ENCODE measurements at regions not wholly inside any gene's neighbourhood (a gene's known extent, or its start where the extent isn't known, plus 50 kb on each side); places are given as distances from the start of the nearest gene placed in this dataset.
"Not testable (repeated sequence)": the region's sequence is repeated elsewhere in the genome, so short reads cannot be mapped to it uniquely, and the experiment has no call there.

DNA sequence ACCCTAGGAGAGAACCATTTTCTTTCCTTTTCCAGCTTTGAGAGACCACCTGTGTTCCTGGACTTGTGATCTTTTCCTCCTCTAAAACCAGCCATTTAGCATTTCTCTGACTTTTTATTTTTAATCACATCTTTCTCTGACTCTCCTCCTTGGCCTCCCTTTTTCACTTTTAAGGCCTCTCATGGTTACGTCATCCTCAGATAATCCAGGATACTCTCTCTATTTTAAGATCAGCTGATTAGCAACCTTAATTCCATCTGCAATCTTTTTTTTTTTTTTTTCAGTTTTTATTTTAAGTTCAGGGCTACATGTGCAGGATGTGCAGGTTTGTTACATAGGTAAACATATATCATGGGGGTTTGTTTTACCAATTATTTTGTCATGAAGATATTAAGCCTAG lies 54.0 kb downstream of the RFPL4B start:
- DNase-seq (ENCODE audit: low read depth) = no peak

DNA sequence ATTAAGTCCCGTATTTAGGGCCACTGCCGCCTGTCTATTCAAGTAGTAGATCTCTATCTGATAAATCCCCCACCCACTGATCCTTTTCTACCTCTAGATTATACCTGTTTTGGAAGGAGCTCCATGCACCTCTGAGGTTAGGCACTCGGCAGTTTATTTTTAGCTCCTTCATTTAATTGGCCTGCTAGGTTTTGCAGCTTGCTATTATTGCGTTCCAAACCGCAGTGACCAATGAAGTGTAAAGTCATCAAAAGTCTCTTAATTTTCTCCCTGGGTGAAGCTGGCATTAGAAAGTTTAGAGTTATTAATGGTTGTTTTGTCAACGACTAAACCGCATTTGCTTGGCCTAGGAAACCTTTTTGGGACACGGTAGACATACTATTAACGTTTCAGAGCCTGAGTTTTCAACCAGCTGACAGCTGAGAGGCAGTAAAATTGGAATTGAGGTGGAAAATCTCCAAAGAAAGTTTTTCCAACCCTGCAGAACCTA lies 60.0 kb downstream of the RFPL4B start:
- DNase-seq (ENCODE audit: low read depth) = no peak

- no peak for DNase-seq (ENCODE audit: low read depth)
These were observed 61.4 kb downstream of the RFPL4B start for GRCh38 chr6:112408522-112408921.

DNA sequence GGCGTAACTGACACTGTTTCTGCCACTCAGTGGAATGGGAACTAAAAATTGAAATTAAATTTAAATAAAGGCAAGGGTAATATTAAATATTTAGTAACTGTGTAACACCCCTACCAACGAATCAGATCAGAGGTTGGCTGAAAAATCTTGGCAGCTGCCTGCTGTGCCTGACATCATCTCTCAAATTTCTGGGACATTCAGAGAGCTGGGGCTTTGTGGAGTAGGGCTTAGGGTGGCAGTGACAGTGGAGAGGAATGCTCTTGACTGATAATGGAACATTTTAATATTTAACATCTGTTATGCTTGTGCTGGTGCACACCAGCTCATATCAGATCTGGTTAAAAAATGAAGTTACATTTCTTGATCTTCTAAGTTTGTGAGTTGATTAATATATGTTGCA lies 62.2 kb downstream of the RFPL4B start:
- DNase-seq (ENCODE audit: low read depth) = no peak

DNA sequence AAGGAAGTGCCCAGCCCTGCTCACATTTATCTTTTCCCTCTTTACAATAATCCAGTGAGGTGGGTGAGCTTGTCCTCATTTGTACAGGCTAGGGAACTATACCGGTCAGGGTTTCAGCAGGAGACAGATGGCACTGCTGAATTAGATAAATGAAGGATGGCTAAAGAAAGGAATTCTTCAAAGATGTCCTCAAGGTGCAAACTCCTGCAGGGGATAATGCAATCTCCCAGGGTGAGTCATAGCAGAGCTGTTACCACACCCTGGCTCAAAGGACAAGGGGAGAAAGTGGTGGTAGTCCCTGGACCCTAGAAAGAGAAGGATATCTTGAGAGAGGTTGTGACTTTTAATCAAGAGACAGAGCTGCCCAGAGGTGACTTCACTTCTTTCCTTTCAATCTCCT lies 66.7 kb downstream of the RFPL4B start:
- no peak for DNase-seq (ENCODE audit: low read depth)

GRCh38 chr6:112415366-112415765 lies 68.2 kb downstream of the RFPL4B start:
- no peak for DNase-seq (ENCODE audit: low read depth)

DNA sequence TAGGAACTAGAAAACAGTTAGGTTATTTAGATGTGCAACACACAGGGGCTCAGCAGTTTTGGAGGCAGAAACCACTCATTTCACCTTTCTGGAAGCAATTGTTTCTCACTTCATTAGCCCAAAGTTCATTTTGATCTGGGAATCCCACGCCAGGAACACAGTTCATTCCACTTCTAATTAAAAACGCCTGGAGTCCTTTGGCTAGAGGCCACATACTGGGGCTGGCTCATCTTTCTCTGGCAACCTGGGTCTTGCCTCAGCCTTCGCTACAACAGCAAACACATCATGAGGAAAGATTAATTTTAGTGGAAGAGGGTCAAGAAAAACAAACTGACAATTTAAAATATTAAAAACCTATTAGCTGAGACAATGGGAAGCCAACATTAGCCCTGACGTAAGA lies 69.7 kb downstream of the RFPL4B start:
- DNase-seq (ENCODE audit: low read depth) = no peak

DNA sequence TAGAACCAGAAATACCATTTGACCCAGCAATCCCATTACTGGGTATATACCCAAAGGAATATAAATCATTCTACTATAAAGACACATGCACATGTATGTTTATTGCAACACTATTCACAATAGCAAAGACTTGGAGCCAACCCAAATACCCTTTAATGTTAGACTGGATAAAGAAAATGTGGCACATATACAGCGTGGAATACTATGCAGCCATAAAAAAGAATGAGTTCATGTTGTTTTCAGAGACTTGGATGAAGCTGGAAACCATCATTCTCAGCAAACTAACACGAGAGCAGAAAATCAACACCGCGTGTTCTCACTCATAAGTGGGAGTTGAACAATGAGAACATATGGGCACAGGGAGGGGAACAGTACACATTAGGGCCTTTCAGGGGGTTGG lies 79.9 kb downstream of the RFPL4B start:
- not testable (repeated sequence) for DNase-seq (ENCODE audit: low read depth)

DNA sequence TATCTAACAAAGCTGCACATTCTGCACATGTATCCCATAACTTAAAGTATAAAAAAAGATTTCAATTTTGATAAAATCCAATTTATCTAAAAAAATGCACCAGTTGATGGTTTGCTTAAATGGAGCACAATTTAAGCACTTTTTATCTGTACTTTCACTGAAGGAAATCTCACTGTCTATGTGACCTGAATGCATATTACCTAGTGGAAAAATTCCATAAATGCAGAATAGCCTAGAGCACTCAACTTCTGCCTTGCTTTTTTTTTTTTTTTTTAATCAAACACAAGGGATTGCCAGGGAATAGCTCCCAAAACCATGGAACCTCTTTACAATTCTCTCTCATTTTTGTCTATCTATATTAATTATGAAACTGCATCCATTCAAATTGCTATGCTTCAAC lies 80.4 kb downstream of the RFPL4B start:
- DNase-seq (ENCODE audit: low read depth) = no peak

DNA sequence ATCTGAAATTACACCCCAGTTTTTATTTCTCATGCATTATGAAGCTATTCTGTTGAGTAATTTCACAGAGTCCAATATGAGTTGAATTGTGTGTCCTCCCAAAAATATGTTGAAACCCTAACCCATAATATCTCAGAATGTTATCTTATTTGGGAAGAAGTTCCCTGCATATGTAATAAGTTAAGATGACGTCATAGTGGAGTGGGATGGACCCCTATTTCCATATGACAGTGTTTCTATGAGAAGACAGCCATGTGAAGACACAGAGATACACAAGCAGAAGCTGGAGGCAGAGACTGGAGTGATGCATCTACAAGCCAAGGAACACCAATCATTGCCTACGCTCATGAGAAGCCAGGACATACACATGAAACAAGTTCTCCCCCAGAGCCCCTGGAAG lies 81.3 kb downstream of the RFPL4B start:
- DNase-seq (ENCODE audit: low read depth) = no peak

GRCh38 chr6:112429226-112429625 lies 82.1 kb downstream of the RFPL4B start:
- no peak for DNase-seq (ENCODE audit: low read depth)

DNA sequence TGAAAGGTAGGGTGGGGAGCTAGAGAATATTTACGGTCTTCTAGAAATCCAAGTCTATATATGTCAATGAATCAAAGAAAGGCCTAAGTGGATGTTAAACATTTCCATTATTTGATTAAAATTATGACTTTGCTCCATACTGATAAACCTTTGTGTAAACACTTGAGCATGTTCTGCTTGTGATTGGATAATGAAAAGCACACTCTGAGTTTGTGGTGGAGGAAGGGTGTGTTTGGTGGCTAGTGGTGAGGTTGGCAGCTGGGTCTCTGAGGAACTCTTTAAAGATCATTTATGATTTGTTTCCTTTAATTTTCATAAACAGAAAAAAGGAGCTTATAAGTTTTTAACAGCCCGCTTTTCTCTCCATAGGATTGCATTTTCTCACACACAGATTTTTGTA lies 84.7 kb downstream of the RFPL4B start:
- no peak for DNase-seq (ENCODE audit: low read depth)

GRCh38 chr6:112432853-112433252 lies 85.7 kb downstream of the RFPL4B start:
- DNase-seq (ENCODE audit: low read depth) = no peak

DNA sequence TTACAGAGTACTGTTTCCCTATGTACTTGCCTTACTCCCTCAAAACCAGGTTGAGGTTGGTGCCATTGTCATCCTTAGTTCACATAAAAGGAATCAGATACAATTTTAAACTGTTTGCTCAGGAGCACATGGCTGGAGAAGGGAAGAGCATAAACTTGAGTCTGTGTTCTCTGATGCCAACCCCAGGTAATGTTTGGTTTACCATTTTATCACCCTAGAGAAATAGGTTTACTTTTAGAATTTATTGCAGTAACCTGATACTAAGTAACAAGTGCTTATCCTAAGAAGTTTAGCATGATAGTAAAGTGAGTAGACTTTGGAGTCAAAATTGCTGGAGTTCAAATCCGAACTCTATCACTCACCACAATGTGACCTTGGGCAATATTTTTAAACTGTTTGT lies 86.3 kb downstream of the RFPL4B start:
- DNase-seq (ENCODE audit: low read depth) = no peak

GRCh38 chr6:112434896-112435435 lies 87.8 kb downstream of the RFPL4B start:
- DNase-seq (ENCODE audit: low read depth) = no peak

GRCh38 chr6:112437058-112437457 lies 89.9 kb downstream of the RFPL4B start:
- no peak for DNase-seq (ENCODE audit: low read depth)

GRCh38 chr6:112439010-112439409 lies 91.9 kb downstream of the RFPL4B start:
- no peak for DNase-seq (ENCODE audit: low read depth)

DNA sequence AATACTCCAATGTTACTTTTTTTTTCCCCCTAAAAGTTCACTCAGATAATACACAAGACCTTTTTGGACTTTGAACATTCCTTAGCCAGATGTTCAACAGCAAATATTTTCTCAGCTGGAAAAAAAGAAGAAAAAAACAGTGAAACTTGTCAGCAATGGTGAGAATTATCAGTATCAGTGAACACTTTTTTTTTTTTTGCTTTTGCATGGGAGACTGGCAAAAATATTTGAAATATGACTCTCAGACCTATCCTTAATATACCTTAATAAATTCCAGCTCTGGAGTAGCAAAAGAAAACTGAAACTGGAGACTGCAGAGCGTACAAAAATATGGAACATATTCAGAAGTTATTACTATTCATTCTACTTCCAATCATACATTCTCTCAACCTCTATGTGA lies 92.3 kb downstream of the RFPL4B start:
- no peak for DNase-seq (ENCODE audit: low read depth)

GRCh38 chr6:112441607-112442006 lies 94.5 kb downstream of the RFPL4B start:
- DNase-seq (ENCODE audit: low read depth) = no peak

- no peak for DNase-seq (ENCODE audit: low read depth)
These were observed 96.3 kb downstream of the RFPL4B start for GRCh38 chr6:112443179-112444065.

GRCh38 chr6:112448786-112449185 lies 101.7 kb downstream of the RFPL4B start:
- DNase-seq (ENCODE audit: low read depth) = not testable (repeated sequence)

DNA sequence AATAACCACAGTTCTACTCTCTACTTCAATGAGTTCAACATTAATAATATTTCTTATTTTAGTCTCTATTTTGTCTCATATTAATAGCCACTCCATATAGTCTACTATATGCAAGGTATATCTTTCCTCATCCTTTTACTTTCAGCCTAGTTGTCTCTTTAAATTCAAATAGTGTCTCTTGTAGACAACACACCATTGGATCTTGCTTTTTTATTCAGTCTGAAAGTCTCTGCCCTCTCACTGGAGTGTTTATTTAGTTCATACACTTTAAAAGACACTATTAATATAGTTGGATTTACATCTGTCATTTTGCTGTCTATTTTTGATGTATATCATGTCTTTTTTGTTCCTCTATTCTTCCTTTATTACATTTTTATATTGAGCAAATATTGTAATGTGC lies 103.5 kb downstream of the RFPL4B start:
- DNase-seq (ENCODE audit: low read depth) = no peak

- no peak for DNase-seq (ENCODE audit: low read depth)
These were observed 110.8 kb downstream of the RFPL4B start for GRCh38 chr6:112457886-112458285.
